Heart left ventricle (tissue), 13 donors: ENCODE measurements at regions not wholly inside any gene's neighbourhood (a gene's known extent, or its start where the extent isn't known, plus 50 kb on each side); places are given as distances from the start of the nearest gene placed in this dataset.

Experiments
- POLR2A ChIP-seq, 2 donors: fragments of 450-650 bp; IDR thresholded peaks; one replicate each; pipeline ENCODE4 v1.6.1; 2017; ENCODE audit warnings: antibody characterized with exemption in 2 of 2, mild to moderate bottlenecking in 2 of 2, moderate library complexity in 2 of 2
- TF ChIP-seq, protein P1 (sequence below), 12 donors: fragments of 200-600 bp; sonication (generic) in 4 of 12; IDR thresholded peaks; one replicate each; pipeline versions ENCODE4 v1.5.0 to v1.8.0; 2018 to 2022; ENCODE audit warnings: antibody characterized with exemption in 12 of 12, mild to moderate bottlenecking in 5 of 12
- donor health status: ischemic (EF 13 %, LVEDD 7.1; RV severe dilation, severe dysfunction).
- donor health status: DM: no; HTN: yes; CAD: no.
- donor health status: DM: no; HTN: no; CAD: no.
- donor health status: ischemic (EF 25% LVEDD 6.9; RV normal size, moderate dysfunction).
- donor health status: ischemic (EF 25% LVEDD 5.7; RV mildly dilated, moderate dysfunction).
- donor health status: ischemic (EF 35%, LVEDD 5.7; RV mildly dilated, moderate dysfunction).
- donor health status: nonischemic (EF 11% LVEDD 7.7; RV severe dilation, severe dysfunction).
- donor health status: DM: yes; HTN: yes; CAD: no.
- donor health status: PGD.
- donor health status: ischemic (EF 29% LVEDD 5.4; RV normal size, mild dysfunction).
- donor health status: nonischemic (EF 23%, LVEDD 6.1; RV moderate dilation, normal function).

DNA sequence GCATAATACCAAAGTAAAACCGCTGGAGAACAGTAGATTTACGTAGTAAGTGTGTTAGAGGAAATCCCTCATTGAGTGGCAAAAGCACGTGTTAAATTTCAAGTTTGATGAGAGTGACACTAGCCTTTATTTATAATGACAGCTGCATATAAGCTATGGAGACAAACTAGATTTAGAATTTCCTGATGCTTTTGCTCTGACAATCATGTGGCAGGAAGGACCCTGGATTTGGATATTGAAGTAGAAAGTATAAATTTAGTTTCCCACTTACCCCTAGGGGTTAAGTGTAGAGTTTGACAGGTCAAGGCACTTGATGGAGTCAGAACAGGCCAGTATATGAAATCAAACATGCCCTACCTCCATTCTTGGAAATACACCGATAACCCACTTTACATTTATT, 983.1 kb downstream of the FLRT2 start:
- TF ChIP-seq, protein P1, sequence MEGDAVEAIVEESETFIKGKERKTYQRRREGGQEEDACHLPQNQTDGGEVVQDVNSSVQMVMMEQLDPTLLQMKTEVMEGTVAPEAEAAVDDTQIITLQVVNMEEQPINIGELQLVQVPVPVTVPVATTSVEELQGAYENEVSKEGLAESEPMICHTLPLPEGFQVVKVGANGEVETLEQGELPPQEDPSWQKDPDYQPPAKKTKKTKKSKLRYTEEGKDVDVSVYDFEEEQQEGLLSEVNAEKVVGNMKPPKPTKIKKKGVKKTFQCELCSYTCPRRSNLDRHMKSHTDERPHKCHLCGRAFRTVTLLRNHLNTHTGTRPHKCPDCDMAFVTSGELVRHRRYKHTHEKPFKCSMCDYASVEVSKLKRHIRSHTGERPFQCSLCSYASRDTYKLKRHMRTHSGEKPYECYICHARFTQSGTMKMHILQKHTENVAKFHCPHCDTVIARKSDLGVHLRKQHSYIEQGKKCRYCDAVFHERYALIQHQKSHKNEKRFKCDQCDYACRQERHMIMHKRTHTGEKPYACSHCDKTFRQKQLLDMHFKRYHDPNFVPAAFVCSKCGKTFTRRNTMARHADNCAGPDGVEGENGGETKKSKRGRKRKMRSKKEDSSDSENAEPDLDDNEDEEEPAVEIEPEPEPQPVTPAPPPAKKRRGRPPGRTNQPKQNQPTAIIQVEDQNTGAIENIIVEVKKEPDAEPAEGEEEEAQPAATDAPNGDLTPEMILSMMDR (IDR thresholded peaks at IDR 0.05): no peak
- no peak for TF ChIP-seq POLR2A (IDR thresholded peaks at IDR 0.05)
